GM12878 (cell line): ENCODE measurements at regions not wholly inside any gene's neighbourhood (a gene's known extent, or its start where the extent isn't known, plus 50 kb on each side); places are given as distances from the start of the nearest gene placed in this dataset.

Source experiments
- ATAC-seq: fragments of 200-7000 bp; cut with Tn5 transposase; 3 replicates; pipeline ENCODE4 v1.9.1; 2020; ENCODE audit warnings: mild to moderate bottlenecking, moderate library complexity
- BruUV-seq: library from RNA; stranded (reverse); fragments of 400-500 nt; replicated peaks from 2 replicates; lab custom pipeline; 2021; lab: Mats Ljungman, UMichigan
- CTCF ChIA-PET: fragments of 300-600 bp; sonication (Branson Sonifier 250); formaldehyde crosslinking; extraction: SDS; loops from one replicate; lab custom pipeline; 2021; ENCODE audit warnings: inconsistent platforms; lab: Yijun Ruan, JAX
- POLR2A ChIA-PET: fragments of 350-600 bp; formaldehyde crosslinking; extraction: SDS; loops from one replicate; lab custom pipeline; 2021; ENCODE audit warnings: inconsistent platforms; lab: Charles Lee
- RAD21 ChIA-PET: fragments of 300-600 bp; sonication (Branson Sonifier 250); formaldehyde crosslinking; loops from one replicate; lab custom pipeline; 2023; ENCODE audit warnings: antibody characterized with exemption; ENCODE audit not compliant: unreplicated experiment; lab: Charles Lee
- SMC1A ChIA-PET: fragments of 300-600 bp; sonication (Branson Sonifier 250); formaldehyde crosslinking; loops from one replicate; lab custom pipeline; 2023; ENCODE audit not compliant: unreplicated experiment, uncharacterized antibody; lab: Charles Lee
- DNase-seq: peaks from one replicate; pipeline ENCODE4 v3.0.0-alpha.2; 2011; ENCODE audit warnings: low read depth, low spot score
- FAIRE-seq: peaks from 3 replicates; lab custom pipeline; 2011; peaks lifted over from hg19 to GRCh38; lab: Jason Lieb, UNC
- H2AFZ ChIP-seq: 2 replicates; pipeline ENCODE4 v1.6.0; 2011; ENCODE audit warnings: low read depth, low read length, control low read depth; ENCODE audit not compliant: control insufficient read depth
- H3K27ac ChIP-seq: 2 replicates; pipeline ENCODE4 v1.5.1; 2011; ENCODE audit warnings: control low read depth; ENCODE audit not compliant: control insufficient read depth, insufficient read depth
- H3K27me3 ChIP-seq, 2 experiments: replicated peaks in 1 of 2; 2 replicates each; pipeline versions ENCODE4 v1.6.0 to v1.6.1; 2011; ENCODE audit warnings: low read length in 1 of 2; ENCODE audit not compliant: control insufficient read depth in 2 of 2, insufficient read depth in 2 of 2
- H3K36me3 ChIP-seq, 2 experiments: 2 replicates each; pipeline ENCODE4 v1.5.1; 2011; ENCODE audit warnings: low read length in 1 of 2; ENCODE audit not compliant: control insufficient read depth in 2 of 2, insufficient read depth in 2 of 2
- H3K4me1 ChIP-seq: 2 replicates; pipeline ENCODE4 v1.6.1; 2011; ENCODE audit warnings: mild to moderate bottlenecking, low read length, moderate library complexity, mixed read lengths; ENCODE audit not compliant: control insufficient read depth, insufficient read depth
- H3K4me2 ChIP-seq: 2 replicates; pipeline ENCODE4 v1.6.0; 2011; ENCODE audit warnings: control low read depth; ENCODE audit not compliant: control insufficient read depth, insufficient read depth
- H3K4me3 ChIP-seq: fragments of 200-600 bp; sonication (generic); 2 replicates; pipeline ENCODE4 v1.5.1; 2016
- H3K79me2 ChIP-seq: 2 replicates; pipeline ENCODE4 v1.6.0; 2011; ENCODE audit warnings: low read length; ENCODE audit not compliant: control insufficient read depth, insufficient read depth
- H3K9ac ChIP-seq: 2 replicates; pipeline ENCODE4 v1.8.0; 2011; ENCODE audit warnings: low read length, control low read depth, mixed read lengths; ENCODE audit not compliant: control insufficient read depth, insufficient read depth
- H3K9me3 ChIP-seq: replicated peaks from 3 replicates; pipeline ENCODE4 v1.5.1; 2011; ENCODE audit warnings: mild to moderate bottlenecking, low read length; ENCODE audit not compliant: control insufficient read depth, insufficient read depth
- H4K20me1 ChIP-seq: 2 replicates; pipeline ENCODE4 v1.6.0; 2011; ENCODE audit not compliant: control insufficient read depth, insufficient read depth
- BHLHE40 ChIP-seq, 2 experiments: fragments of 450-650 bp in 1 of 2; IDR thresholded peaks; 2 replicates each; pipeline ENCODE4 v1.6.1; 2011 to 2017; ENCODE audit warnings: low read depth in 2 of 2, borderline replicate concordance in 1 of 2, improper control_type of control experiment in 1 of 2, low read length in 1 of 2, mild to moderate bottlenecking in 1 of 2
- ETV6 ChIP-seq, 2 experiments: fragments of 450-650 bp in 1 of 2; IDR thresholded peaks in 1 of 2; conservative IDR thresholded peaks in 1 of 2; 2 replicates each; pipeline ENCODE4 v1.6.1; 2014; ENCODE audit warnings: antibody characterized with exemption in 1 of 2, borderline replicate concordance in 1 of 2, low read depth in 1 of 2, mild to moderate bottlenecking in 1 of 2, moderate library complexity in 1 of 2
- JUND ChIP-seq: IDR thresholded peaks from 2 replicates; pipeline ENCODE4 v1.6.1; 2012; ENCODE audit warnings: low read depth, mild to moderate bottlenecking, low read length, improper control_type of control experiment, moderate library complexity
- MXI1 ChIP-seq: fragments of 150-350 bp; IDR thresholded peaks from 2 replicates; pipeline ENCODE4 v1.6.1; 2011; ENCODE audit warnings: low read depth, mild to moderate bottlenecking, inconsistent platforms, low read length, improper control_type of control experiment
- SIX5 ChIP-seq: IDR thresholded peaks from 2 replicates; pipeline ENCODE4 v1.6.1; 2011; ENCODE audit warnings: mild to moderate bottlenecking, low read depth, low read length, moderate library complexity; ENCODE audit not compliant: severe bottlenecking
- SMAD5 ChIP-seq: IDR thresholded peaks from 2 replicates; pipeline ENCODE4 v1.6.1; 2016; ENCODE audit warnings: antibody characterized with exemption, low read depth
- SMC3 ChIP-seq: IDR thresholded peaks from 2 replicates; pipeline ENCODE4 v1.6.1; 2011; ENCODE audit warnings: low read length, improper control_type of control experiment, borderline replicate concordance
- SREBF1 ChIP-seq: IDR thresholded peaks from 2 replicates; pipeline ENCODE4 v1.6.1; 2012; ENCODE audit warnings: mild to moderate bottlenecking, low read length
- ZNF207 ChIP-seq: fragments of 450-650 bp; IDR thresholded peaks from 2 replicates; pipeline ENCODE4 v1.6.1; 2014; ENCODE audit warnings: antibody characterized with exemption, mild to moderate bottlenecking, borderline replicate concordance
- WGBS: methylation state at CpG from one replicate; pipeline ENCODE4 v1.1.6; 2016; ENCODE audit warnings: low lambda C conversion rate; ENCODE audit not compliant: insufficient replicate concordance, insufficient coverage; ENCODE audit errors: missing lambda C conversion rate; 5-methylcytosine and 5-hydroxymethylcytosine counted together
- in situ Hi-C: fragments of 300-500 bp; cut with MboI; formaldehyde crosslinking; loops from 9 replicates; pipeline ENCODE4 v1.14.3; 2018; ENCODE audit warnings: mixed read lengths
- intact Hi-C: fragments of 100-400 bp; cut with micrococcal nuclease; formaldehyde crosslinking; loops from one replicate; pipeline ENCODE4 v1.14.2; 2022; ENCODE audit not compliant: unreplicated experiment
- TF ChIP-seq, protein P1 (sequence below): fragments of 450-650 bp; formaldehyde crosslinking; IDR thresholded peaks from 2 replicates; pipeline ENCODE4 v1.4.0; 2022; ENCODE audit warnings: mild to moderate bottlenecking, moderate library complexity
- TF ChIP-seq, protein P2 (sequence below), 3 experiments: IDR thresholded peaks in 2 of 3; conservative IDR thresholded peaks in 1 of 3; 2 replicates each; pipeline ENCODE4 v1.5.1; 2011; ENCODE audit warnings: low read depth in 3 of 3, low read length in 3 of 3, mild to moderate bottlenecking in 3 of 3, control low read depth in 2 of 3, moderate library complexity in 2 of 3, inconsistent platforms in 1 of 3, mixed read lengths in 1 of 3; ENCODE audit not compliant: control insufficient read depth in 2 of 3, insufficient read depth in 1 of 3; ENCODE audit errors: extremely low read depth in 1 of 3
- TF ChIP-seq, protein P3 (sequence below): IDR thresholded peaks from 2 replicates; pipeline ENCODE4 v1.6.1; 2011; ENCODE audit warnings: borderline replicate concordance, low read depth, mild to moderate bottlenecking, moderate library complexity, low read length; ENCODE audit not compliant: insufficient read depth, poor library complexity, severe bottlenecking

DNA sequence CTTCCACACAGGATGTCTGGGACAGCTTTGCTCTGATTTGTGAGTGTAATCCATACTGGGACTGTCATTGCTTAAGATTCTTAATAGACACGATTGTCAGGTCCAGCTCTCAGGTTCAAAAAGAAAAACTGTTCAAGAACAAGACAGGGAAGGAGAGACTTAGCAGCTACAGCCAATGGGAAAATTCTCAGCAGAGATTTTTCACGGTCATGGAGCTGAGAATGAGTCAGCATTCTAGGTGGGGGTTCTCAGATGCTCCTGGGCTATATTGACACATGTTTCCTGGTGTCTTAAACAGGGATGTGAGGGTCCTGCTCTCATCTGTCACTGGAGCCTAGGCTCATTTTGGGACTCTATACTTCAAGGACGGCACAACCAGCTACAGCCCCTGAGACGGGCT lies 318.3 kb downstream of the RRAGC start (continued):
- TF ChIP-seq SIX5 (no peak), SMAD5 (no peak), ZNF207 (no peak), ETV6 (conservative IDR thresholded peaks at IDR 0.05 in 1 of 2, IDR thresholded peaks at IDR 0.05 in 1 of 2; ENCODE audit: borderline replicate concordance in 1 of 2, low read depth in 1 of 2) (no peak), BHLHE40 (IDR thresholded peaks at IDR 0.05; ENCODE audit: borderline replicate concordance in 1 of 2, low read depth in 2 of 2, low read length in 1 of 2) (no peak)

DNA sequence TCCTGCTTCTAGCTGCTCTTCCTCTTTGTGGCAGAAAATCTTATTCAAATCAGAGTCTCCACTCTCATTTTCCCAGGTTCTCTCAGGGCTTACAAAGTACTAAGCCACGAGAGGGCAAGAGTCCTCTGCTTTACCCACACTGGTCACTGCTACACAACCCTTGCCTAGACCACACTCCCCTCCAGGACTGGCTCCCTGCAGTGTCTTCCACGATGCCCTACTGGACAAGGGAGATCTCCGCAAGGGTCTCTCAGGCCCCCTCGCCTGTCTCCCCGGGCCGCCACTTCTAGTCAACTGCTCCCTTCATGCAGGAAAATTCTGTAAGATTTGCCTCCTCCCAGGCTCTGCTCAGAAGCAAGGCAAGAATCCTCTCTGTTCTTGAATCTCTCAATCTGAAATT lies 319.6 kb downstream of the RRAGC start:
- no peak overlapping the region for H3K27ac ChIP-seq
- no peaks in the 10 kb centered on the region for H4K20me1 ChIP-seq
- no peak for FAIRE-seq
- ATAC-seq, result peak; percentile 62
- intact Hi-C loops, result no loop called here
- RAD21 ChIA-PET, result interaction anchor here (1.0 to 1.4 kb wide), 2 partner anchors 12 to 49 kb away, joined by 4 read pairs; no protein-coding TSS in a partner anchor
- no peaks in the 10 kb centered on the region for H3K27me3 ChIP-seq
- no peaks in the 10 kb centered on the region for H3K9me3 ChIP-seq
- H3K79me2 ChIP-seq, result no peaks in the 10 kb centered on the region
- CTCF ChIA-PET, result interaction anchor here (1.4 to 1.7 kb wide), 2 partner anchors 12 to 45 kb away, joined by 3 to 7 read pairs; no protein-coding TSS in a partner anchor
- H3K36me3 ChIP-seq, result no peaks in the 10 kb centered on the region
- SMC1A ChIA-PET, result interaction anchor here (0.9 to 1.5 kb wide), 6 partner anchors 11 to 514 kb away, joined by 3 to 7 read pairs (median 4); no protein-coding TSS in a partner anchor
- POLR2A ChIA-PET, result no interaction called here
- no peak overlapping the region for H3K4me2 ChIP-seq
- no peak for DNase-seq
- in situ Hi-C loops, result no loop called here
- peak overlapping the region; percentile 58 for H2AFZ ChIP-seq
- H3K4me1 ChIP-seq, result peaks cover 8% of the 10 kb centered on the region
- no peak overlapping the region for H3K9ac ChIP-seq
- no peak overlapping the region for H3K4me3 ChIP-seq
- WGBS, result 80% methylated on average over 6 of the region's 6 CpGs
- BruUV-seq, result no TSS peak
- TF ChIP-seq, protein P1, sequence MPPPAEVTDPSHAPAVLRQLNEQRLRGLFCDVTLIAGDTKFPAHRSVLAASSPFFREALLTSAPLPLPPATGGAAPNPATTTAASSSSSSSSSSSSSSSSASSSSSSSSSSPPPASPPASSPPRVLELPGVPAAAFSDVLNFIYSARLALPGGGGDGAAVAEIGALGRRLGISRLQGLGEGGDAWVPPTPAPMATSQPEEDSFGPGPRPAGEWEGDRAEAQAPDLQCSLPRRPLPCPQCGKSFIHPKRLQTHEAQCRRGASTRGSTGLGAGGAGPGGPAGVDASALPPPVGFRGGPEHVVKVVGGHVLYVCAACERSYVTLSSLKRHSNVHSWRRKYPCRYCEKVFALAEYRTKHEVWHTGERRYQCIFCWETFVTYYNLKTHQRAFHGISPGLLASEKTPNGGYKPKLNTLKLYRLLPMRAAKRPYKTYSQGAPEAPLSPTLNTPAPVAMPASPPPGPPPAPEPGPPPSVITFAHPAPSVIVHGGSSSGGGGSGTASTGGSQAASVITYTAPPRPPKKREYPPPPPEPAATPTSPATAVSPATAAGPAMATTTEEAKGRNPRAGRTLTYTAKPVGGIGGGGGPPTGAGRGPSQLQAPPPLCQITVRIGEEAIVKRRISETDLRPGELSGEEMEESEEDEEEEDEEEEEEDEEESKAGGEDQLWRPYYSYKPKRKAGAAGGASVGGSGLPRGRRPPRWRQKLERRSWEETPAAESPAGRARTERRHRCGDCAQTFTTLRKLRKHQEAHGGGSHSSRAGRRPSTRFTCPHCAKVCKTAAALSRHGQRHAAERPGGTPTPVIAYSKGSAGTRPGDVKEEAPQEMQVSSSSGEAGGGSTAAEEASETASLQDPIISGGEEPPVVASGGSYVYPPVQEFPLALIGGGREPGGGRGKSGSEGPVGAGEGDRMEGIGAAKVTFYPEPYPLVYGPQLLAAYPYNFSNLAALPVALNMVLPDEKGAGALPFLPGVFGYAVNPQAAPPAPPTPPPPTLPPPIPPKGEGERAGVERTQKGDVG (CRISPR knock-in tag), result no peak
- TF ChIP-seq SMAD5 (no peak), SREBF1 (no peak), JUND (no peak), SMC3 (peak; percentile 2; the same call in 1 of the 2 replicates), MXI1 (no peak)
- TF ChIP-seq, protein P2, sequence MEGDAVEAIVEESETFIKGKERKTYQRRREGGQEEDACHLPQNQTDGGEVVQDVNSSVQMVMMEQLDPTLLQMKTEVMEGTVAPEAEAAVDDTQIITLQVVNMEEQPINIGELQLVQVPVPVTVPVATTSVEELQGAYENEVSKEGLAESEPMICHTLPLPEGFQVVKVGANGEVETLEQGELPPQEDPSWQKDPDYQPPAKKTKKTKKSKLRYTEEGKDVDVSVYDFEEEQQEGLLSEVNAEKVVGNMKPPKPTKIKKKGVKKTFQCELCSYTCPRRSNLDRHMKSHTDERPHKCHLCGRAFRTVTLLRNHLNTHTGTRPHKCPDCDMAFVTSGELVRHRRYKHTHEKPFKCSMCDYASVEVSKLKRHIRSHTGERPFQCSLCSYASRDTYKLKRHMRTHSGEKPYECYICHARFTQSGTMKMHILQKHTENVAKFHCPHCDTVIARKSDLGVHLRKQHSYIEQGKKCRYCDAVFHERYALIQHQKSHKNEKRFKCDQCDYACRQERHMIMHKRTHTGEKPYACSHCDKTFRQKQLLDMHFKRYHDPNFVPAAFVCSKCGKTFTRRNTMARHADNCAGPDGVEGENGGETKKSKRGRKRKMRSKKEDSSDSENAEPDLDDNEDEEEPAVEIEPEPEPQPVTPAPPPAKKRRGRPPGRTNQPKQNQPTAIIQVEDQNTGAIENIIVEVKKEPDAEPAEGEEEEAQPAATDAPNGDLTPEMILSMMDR (IDR thresholded peaks at IDR 0.05 in 2 of 3, conservative IDR thresholded peaks at IDR 0.05 in 1 of 3; ENCODE audit: control insufficient read depth in 2 of 3, extremely low read depth in 1 of 3, insufficient read depth in 1 of 3, low read depth in 3 of 3, low read length in 3 of 3), result 0 out of 6 replicates have a peak, but pooled peaks of 1 of the 3 experiments have one; percentile 14
- TF ChIP-seq, protein P3, sequence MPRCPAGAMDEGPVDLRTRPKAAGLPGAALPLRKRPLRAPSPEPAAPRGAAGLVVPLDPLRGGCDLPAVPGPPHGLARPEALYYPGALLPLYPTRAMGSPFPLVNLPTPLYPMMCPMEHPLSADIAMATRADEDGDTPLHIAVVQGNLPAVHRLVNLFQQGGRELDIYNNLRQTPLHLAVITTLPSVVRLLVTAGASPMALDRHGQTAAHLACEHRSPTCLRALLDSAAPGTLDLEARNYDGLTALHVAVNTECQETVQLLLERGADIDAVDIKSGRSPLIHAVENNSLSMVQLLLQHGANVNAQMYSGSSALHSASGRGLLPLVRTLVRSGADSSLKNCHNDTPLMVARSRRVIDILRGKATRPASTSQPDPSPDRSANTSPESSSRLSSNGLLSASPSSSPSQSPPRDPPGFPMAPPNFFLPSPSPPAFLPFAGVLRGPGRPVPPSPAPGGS, result no peak
